ENCODE measurements at regions not wholly inside any gene's neighbourhood (a gene's known extent, or its start where the extent isn't known, plus 50 kb on each side); places are given as distances from the start of the nearest gene placed in this dataset.

- H3K27ac ChIP-seq: no peak overlapping the region
- TF ChIP-seq, protein P1, sequence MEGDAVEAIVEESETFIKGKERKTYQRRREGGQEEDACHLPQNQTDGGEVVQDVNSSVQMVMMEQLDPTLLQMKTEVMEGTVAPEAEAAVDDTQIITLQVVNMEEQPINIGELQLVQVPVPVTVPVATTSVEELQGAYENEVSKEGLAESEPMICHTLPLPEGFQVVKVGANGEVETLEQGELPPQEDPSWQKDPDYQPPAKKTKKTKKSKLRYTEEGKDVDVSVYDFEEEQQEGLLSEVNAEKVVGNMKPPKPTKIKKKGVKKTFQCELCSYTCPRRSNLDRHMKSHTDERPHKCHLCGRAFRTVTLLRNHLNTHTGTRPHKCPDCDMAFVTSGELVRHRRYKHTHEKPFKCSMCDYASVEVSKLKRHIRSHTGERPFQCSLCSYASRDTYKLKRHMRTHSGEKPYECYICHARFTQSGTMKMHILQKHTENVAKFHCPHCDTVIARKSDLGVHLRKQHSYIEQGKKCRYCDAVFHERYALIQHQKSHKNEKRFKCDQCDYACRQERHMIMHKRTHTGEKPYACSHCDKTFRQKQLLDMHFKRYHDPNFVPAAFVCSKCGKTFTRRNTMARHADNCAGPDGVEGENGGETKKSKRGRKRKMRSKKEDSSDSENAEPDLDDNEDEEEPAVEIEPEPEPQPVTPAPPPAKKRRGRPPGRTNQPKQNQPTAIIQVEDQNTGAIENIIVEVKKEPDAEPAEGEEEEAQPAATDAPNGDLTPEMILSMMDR (conservative IDR thresholded peaks at IDR 0.05): no peak
These were observed 169.3 kb upstream of the ZC3H12A start for GRCh38 chr1:37305108-37305507.

DNA sequence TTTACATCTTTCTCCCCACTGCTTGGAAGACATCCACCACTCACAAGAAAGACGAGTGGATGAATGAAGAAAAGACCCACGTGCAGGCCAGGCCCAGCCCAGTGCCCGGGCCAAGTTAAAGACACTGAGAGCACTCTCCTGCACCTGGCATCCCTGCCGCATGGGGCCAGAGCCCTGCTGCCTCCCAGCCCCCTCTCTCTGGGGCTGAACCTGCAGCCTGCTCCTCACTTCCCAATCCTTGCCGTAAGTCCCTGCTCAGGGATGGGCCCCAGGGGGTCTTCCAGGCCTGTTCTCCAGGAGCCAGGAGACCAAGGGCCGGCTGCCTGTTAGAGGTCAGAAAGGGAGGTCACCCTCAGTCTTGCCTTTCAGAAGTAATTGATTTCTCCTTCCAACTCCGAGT, 168.5 kb upstream of the ZC3H12A start:
- H3K27ac ChIP-seq: no peak overlapping the region
- TF ChIP-seq, protein P1 (conservative IDR thresholded peaks at IDR 0.05): no peak

- TF ChIP-seq, protein P1 (conservative IDR thresholded peaks at IDR 0.05): no peak
- H3K27ac ChIP-seq: no peak overlapping the region
These were observed 167.9 kb upstream of the ZC3H12A start for GRCh38 chr1:37306461-37306860.

DNA sequence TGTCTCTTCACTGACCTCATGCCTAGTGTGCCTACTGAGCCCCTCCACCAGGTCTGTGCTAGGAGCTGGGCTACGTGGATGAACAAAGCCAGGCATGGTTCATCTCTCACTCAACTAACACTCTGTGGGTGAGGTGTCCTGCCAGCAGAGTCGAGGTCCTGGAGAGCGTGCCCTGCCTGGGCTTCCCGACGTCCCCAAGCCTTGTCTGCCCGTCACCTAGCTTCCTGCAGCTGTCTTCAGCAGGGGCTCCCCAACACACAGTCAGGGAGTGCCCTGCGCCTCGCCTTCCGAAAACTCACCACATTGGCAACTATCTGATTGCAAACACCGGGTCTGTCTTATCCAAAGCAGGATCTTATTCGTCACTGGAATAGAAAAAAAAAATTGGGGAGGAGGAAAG, 167.5 kb upstream of the ZC3H12A start:
- no peak overlapping the region for H3K27ac ChIP-seq
- TF ChIP-seq, protein P1 (conservative IDR thresholded peaks at IDR 0.05): no peak

- H3K27ac ChIP-seq: no peak overlapping the region
- TF ChIP-seq, protein P1 (conservative IDR thresholded peaks at IDR 0.05): no peak
These were observed 166.1 kb upstream of the ZC3H12A start for GRCh38 chr1:37308031-37308960.

GRCh38 chr1:37309574-37309973, 164.8 kb upstream of the ZC3H12A start:
- TF ChIP-seq, protein P1 (conservative IDR thresholded peaks at IDR 0.05): no peak
- H3K27ac ChIP-seq: no peak overlapping the region

GRCh38 chr1:37310064-37310463, 164.3 kb upstream of the ZC3H12A start:
- H3K27ac ChIP-seq: no peak overlapping the region
- TF ChIP-seq, protein P1 (conservative IDR thresholded peaks at IDR 0.05): no peak

Measured in VCaP (cell line).